HEK293 (cell line): ENCODE measurements at regions not wholly inside any gene's neighbourhood (a gene's known extent, or its start where the extent isn't known, plus 50 kb on each side); places are given as distances from the start of the nearest gene placed in this dataset.
A peak's percentile ranks its signal among the peaks of the same experiment; 100 is the strongest.

Source experiments
- CTCF ChIA-PET: fragments of 350-600 bp; formaldehyde crosslinking; extraction: SDS; loops from one replicate; lab custom pipeline; 2021; ENCODE audit warnings: antibody characterized with exemption; lab: Yijun Ruan, JAX
- POLR2A ChIA-PET: fragments of 300-600 bp; formaldehyde crosslinking; extraction: SDS; loops from one replicate; lab custom pipeline; 2020; ENCODE audit warnings: antibody characterized with exemption, inconsistent platforms; lab: Yijun Ruan, JAX
- H3K27ac ChIP-seq: fragments of 200-500 bp; sonication (Bioruptor generic); 2 replicates; pipeline ENCODE4 v1.5.1; 2014; ENCODE audit warnings: low read depth, low read length, control low read depth, inconsistent platforms; ENCODE audit errors: extremely low read depth
- H3K36me3 ChIP-seq, 2 experiments: fragments of 200-500 bp in 1 of 2; sonication (Bioruptor generic) in 1 of 2; 1 replicate in 1 of 2; 2 replicates in 1 of 2; pipeline ENCODE4 v1.5.1; 2014 to 2017; ENCODE audit warnings: inconsistent platforms in 2 of 2, low read length in 2 of 2; ENCODE audit not compliant: control insufficient read depth in 2 of 2, insufficient read depth in 1 of 2
- H3K4me1 ChIP-seq: fragments of 200-500 bp; sonication (Bioruptor generic); 2 replicates; pipeline ENCODE4 v1.5.1; 2014; ENCODE audit warnings: mild to moderate bottlenecking, low read length, inconsistent platforms; ENCODE audit not compliant: control insufficient read depth, insufficient read depth
- H3K4me3 ChIP-seq: 2 replicates; pipeline ENCODE4 v1.5.1; 2011; ENCODE audit warnings: low read depth, mild to moderate bottlenecking, control low read depth, low read length, moderate library complexity
- H3K9me3 ChIP-seq: fragments of 200-500 bp; sonication (Bioruptor generic); 2 replicates; pipeline ENCODE4 v1.5.1; 2014; ENCODE audit warnings: low read depth, low read length, inconsistent platforms; ENCODE audit not compliant: control insufficient read depth, insufficient read depth
- ELK4 ChIP-seq: IDR thresholded peaks from 2 replicates; pipeline ENCODE4 v1.6.1; 2011; ENCODE audit warnings: mild to moderate bottlenecking, low read depth, low read length, borderline replicate concordance
- HIC1 ChIP-seq: fragments of 450-650 bp; formaldehyde crosslinking; IDR thresholded peaks from 2 replicates; pipeline ENCODE4 v1.5.1; 2016; ENCODE audit warnings: missing biosample characterization, missing genetic modification characterization
- HOXA7 ChIP-seq: sonication (generic); formaldehyde crosslinking; IDR thresholded peaks from 2 replicates; pipeline ENCODE4 v1.8.1; 2022; ENCODE audit warnings: missing genetic modification reagents, borderline replicate concordance
- HOXC10 ChIP-seq: sonication (generic); formaldehyde crosslinking; IDR thresholded peaks from 2 replicates; pipeline ENCODE4 v1.8.1; 2023; ENCODE audit warnings: mild to moderate bottlenecking, missing genetic modification reagents
- KLF17 ChIP-seq: fragments of 450-650 bp; formaldehyde crosslinking; IDR thresholded peaks from 2 replicates; pipeline ENCODE4 v1.5.1; 2016; ENCODE audit warnings: missing biosample characterization, missing genetic modification characterization
- SALL2 ChIP-seq: fragments of 450-650 bp; formaldehyde crosslinking; IDR thresholded peaks from 2 replicates; pipeline ENCODE4 v1.5.0; 2017; ENCODE audit warnings: missing biosample characterization, mild to moderate bottlenecking, missing genetic modification characterization, borderline replicate concordance
- TCF7L2 ChIP-seq: IDR thresholded peaks from 2 replicates; pipeline ENCODE4 v1.6.1; 2011; ENCODE audit warnings: low read depth, mild to moderate bottlenecking, inconsistent platforms, low read length, moderate library complexity, borderline replicate concordance
- ZBTB26 ChIP-seq: fragments of 450-650 bp; formaldehyde crosslinking; optimal IDR thresholded peaks from 2 replicates; pipeline ENCODE3; 2016; ENCODE audit warnings: missing biosample characterization, mild to moderate bottlenecking, missing genetic modification characterization
- ZBTB7A ChIP-seq: fragments of 450-650 bp; formaldehyde crosslinking; IDR thresholded peaks from 2 replicates; pipeline ENCODE4 v1.5.1; 2016; ENCODE audit warnings: low read depth, missing biosample characterization, missing genetic modification characterization
- ZFP69B ChIP-seq: fragments of 450-650 bp; formaldehyde crosslinking; IDR thresholded peaks from 2 replicates; pipeline ENCODE4 v1.5.1; 2016; ENCODE audit warnings: missing biosample characterization, missing genetic modification characterization
- ZNF184 ChIP-seq: fragments of 450-650 bp; IDR thresholded peaks from 2 replicates; pipeline ENCODE4 v1.5.1; 2018; ENCODE audit warnings: missing biosample characterization, mild to moderate bottlenecking, missing genetic modification characterization
- ZNF202 ChIP-seq: fragments of 450-650 bp; formaldehyde crosslinking; IDR thresholded peaks from 2 replicates; pipeline ENCODE4 v1.5.1; 2016; ENCODE audit warnings: missing biosample characterization, missing genetic modification characterization, borderline replicate concordance
- ZNF335 ChIP-seq: fragments of 450-650 bp; formaldehyde crosslinking; conservative IDR thresholded peaks from 2 replicates; pipeline ENCODE4 v1.5.1; 2016; ENCODE audit warnings: missing biosample characterization, missing genetic modification characterization
- ZNF404 ChIP-seq: fragments of 450-650 bp; formaldehyde crosslinking; IDR thresholded peaks from 2 replicates; pipeline ENCODE4 v1.5.1; 2017; ENCODE audit warnings: missing biosample characterization, missing genetic modification characterization
- ZNF623 ChIP-seq: fragments of 450-650 bp; formaldehyde crosslinking; IDR thresholded peaks from 2 replicates; pipeline ENCODE4 v1.5.1; 2016; ENCODE audit warnings: missing biosample characterization, missing genetic modification characterization
- ZSCAN5A ChIP-seq: fragments of 450-650 bp; formaldehyde crosslinking; IDR thresholded peaks from 2 replicates; pipeline ENCODE4 v1.5.1; 2016; ENCODE audit warnings: missing biosample characterization, missing genetic modification characterization

- no peak for TF ChIP-seq ZNF202
- TF ChIP-seq ZNF335 (tag by site-specific recombination) = no peak
- no peak for TF ChIP-seq TCF7L2
- TF ChIP-seq ZBTB7A (tag by site-specific recombination) = no peak
Measured at GRCh38 chr6:134495203-134495889, 177.4 kb upstream of the SGK1 start (continued).

GRCh38 chr6:134493789-134494188 lies 175.9 kb upstream of the SGK1 start:
- Histone ChIP-seq H3K36me3 (no peaks in the 10 kb centered on the region), H3K27ac (no peak overlapping the region), H3K9me3 (no peaks in the 10 kb centered on the region), H3K4me3 (no peak overlapping the region), H3K4me1 (no peaks in the 10 kb centered on the region)
- POLR2A ChIA-PET = no interaction called here
- CTCF ChIA-PET = interaction anchor here (0.6 kb wide), 2 partner anchors 12 to 19 kb away, joined by 3 read pairs; no protein-coding TSS in a partner anchor
- no peak for TF ChIP-seq HOXC10
- TF ChIP-seq ZNF184 (tag by site-specific recombination) = 0 out of 2 replicates have a peak, but pooled peaks have one; percentile 38

GRCh38 chr6:134491477-134491876 lies 173.6 kb upstream of the SGK1 start:
- CTCF ChIA-PET = interaction anchor here (1.2 kb wide), 1 partner anchor 11 kb away, joined by 3 read pairs; no protein-coding TSS in a partner anchor
- Histone ChIP-seq H3K27ac (no peak overlapping the region), H3K9me3 (no peaks in the 10 kb centered on the region), H3K4me1 (no peaks in the 10 kb centered on the region), H3K4me3 (no peak overlapping the region), H3K36me3 (no peaks in the 10 kb centered on the region)
- POLR2A ChIA-PET = no interaction called here
- TF ChIP-seq ZBTB26 (tag by site-specific recombination) = no peak
- no peak for TF ChIP-seq ELK4
- no peak for TF ChIP-seq ZNF404 (tag by site-specific recombination)
- no peak for TF ChIP-seq SALL2 (tag by site-specific recombination)
- no peak for TF ChIP-seq HOXA7
- no peak for TF ChIP-seq ZSCAN5A (tag by site-specific recombination)
- TF ChIP-seq ZFP69B = no peak
- no peak for TF ChIP-seq HIC1 (tag by site-specific recombination)
- no peak for TF ChIP-seq KLF17
- TF ChIP-seq ZNF623 (tag by site-specific recombination) = no peak
